Upper lobe of right lung (tissue), 1 donor: ENCODE measurements at regions not wholly inside any gene's neighbourhood (a gene's known extent, or its start where the extent isn't known, plus 50 kb on each side); places are given as distances from the start of the nearest gene placed in this dataset.

Experiments used
- ATAC-seq: fragments of 200-7000 bp; cut with Tn5 transposase; one replicate; pipeline ENCODE4 v1.9.1; 2020; ENCODE audit warnings: mild to moderate bottlenecking, moderate library complexity
- DNase-seq: peaks from one replicate; pipeline ENCODE4 v3.0.0-alpha.2; 2020
- H3K27ac ChIP-seq: fragments of 200-600 bp; one replicate; pipeline ENCODE4 v1.8.0; 2022
- H3K27me3 ChIP-seq: fragments of 200-600 bp; one replicate; pipeline ENCODE4 v1.8.0; 2022; ENCODE audit warnings: mild to moderate bottlenecking
- H3K36me3 ChIP-seq: fragments of 200-600 bp; one replicate; pipeline ENCODE4 v1.8.0; 2022
- H3K4me1 ChIP-seq: fragments of 200-600 bp; one replicate; pipeline ENCODE4 v1.8.0; 2022
- H3K4me3 ChIP-seq: fragments of 200-600 bp; one replicate; pipeline ENCODE4 v1.8.0; 2022; ENCODE audit warnings: mild to moderate bottlenecking
- H3K9me3 ChIP-seq: fragments of 200-600 bp; one replicate; pipeline ENCODE4 v1.8.0; 2022
- intact Hi-C: fragments of 100-400 bp; cut with DNase I; formaldehyde crosslinking; loops from one replicate; pipeline ENCODE4 v1.11.0; 2022
- TF ChIP-seq, protein P1 (sequence below): fragments of 200-600 bp; IDR thresholded peaks from one replicate; pipeline ENCODE4 v1.8.0; 2022; ENCODE audit warnings: antibody characterized with exemption
- donor health status: DM: no; HTN: yes; CAD: no; lungs with severe emphysema.

DNA sequence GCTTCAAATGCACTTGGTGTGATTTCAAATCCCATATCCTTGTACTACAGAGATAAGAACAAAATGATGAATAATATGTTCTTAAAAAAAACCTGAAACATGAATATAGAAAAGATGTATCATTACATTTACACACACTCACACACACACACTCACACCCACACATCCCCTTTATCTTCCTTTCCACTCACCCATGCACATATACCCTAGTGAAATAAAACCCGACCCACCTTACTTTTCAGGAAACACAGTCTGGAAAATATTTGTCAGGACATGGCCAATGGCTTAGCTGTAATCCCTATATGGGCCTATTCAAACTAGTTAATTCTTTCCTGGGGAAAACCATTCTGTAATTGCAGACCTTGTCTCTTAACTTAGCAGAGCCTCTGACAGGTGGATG, 60.8 kb upstream of the EDN1 start:
- TF ChIP-seq, protein P1, sequence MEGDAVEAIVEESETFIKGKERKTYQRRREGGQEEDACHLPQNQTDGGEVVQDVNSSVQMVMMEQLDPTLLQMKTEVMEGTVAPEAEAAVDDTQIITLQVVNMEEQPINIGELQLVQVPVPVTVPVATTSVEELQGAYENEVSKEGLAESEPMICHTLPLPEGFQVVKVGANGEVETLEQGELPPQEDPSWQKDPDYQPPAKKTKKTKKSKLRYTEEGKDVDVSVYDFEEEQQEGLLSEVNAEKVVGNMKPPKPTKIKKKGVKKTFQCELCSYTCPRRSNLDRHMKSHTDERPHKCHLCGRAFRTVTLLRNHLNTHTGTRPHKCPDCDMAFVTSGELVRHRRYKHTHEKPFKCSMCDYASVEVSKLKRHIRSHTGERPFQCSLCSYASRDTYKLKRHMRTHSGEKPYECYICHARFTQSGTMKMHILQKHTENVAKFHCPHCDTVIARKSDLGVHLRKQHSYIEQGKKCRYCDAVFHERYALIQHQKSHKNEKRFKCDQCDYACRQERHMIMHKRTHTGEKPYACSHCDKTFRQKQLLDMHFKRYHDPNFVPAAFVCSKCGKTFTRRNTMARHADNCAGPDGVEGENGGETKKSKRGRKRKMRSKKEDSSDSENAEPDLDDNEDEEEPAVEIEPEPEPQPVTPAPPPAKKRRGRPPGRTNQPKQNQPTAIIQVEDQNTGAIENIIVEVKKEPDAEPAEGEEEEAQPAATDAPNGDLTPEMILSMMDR = no peak
- no peak overlapping the region for H3K27ac ChIP-seq
- no peak overlapping the region for H3K4me3 ChIP-seq
- no peaks in the 10 kb centered on the region for H3K27me3 ChIP-seq
- intact Hi-C loops = no loop called here
- no peaks in the 10 kb centered on the region for H3K36me3 ChIP-seq
- DNase-seq (no peak), ATAC-seq (no peak)
- H3K4me1 ChIP-seq = peaks cover 9% of the 10 kb centered on the region
- no peaks in the 10 kb centered on the region for H3K9me3 ChIP-seq

DNA sequence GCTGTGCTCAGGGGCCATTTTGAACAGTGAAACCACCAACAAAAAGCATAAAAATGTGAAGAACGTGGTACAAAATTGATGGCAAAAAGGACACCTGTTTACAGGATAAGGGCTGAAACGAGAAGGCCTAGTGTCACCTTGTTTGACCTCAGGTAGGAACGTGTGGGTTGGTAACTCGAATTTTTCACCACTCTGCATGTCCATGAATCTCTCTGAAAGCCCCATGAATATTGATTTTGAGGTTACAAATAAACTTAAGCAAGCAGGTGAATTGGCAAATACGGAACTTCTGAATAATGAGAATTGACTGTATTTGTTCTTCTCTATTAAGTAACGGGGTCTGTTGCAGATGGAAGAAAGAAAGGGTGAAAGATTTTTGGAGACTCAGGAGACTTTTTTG, 59.6 kb upstream of the EDN1 start:
- intact Hi-C loops = loop anchor here (5.0 kb wide), 1 partner anchor 573 kb away; no protein-coding TSS in a partner anchor
- ATAC-seq = no peak

DNA sequence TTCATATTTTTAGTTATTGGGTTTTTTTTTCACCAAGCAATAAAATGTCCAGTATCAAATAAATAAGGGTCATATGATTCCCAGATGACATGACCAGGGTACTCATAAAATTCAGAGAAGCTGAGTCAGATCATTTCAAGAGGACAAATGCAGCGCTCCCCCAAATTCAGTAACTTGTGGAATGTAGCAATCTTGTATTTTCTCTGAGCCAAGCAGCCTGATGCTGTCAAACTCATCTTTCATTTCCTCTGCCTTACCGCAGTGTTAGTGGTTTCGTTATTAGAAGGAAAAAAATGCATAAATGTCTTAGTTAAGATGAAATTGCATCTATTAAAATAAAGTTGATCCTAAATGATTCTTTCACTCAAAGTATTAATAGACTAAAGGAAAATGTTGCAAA, 57.8 kb upstream of the EDN1 start:
- ATAC-seq = no peak

More for the DNA sequence above, 59.6 kb upstream of the EDN1 start:
- Histone ChIP-seq H3K27me3 (no peaks in the 10 kb centered on the region), H3K27ac (no peak overlapping the region), H3K36me3 (no peaks in the 10 kb centered on the region), H3K4me1 (peaks cover 9% of the 10 kb centered on the region), H3K4me3 (no peak overlapping the region), H3K9me3 (no peaks in the 10 kb centered on the region)
- TF ChIP-seq, protein P1 = no peak
- no peak for DNase-seq

DNA sequence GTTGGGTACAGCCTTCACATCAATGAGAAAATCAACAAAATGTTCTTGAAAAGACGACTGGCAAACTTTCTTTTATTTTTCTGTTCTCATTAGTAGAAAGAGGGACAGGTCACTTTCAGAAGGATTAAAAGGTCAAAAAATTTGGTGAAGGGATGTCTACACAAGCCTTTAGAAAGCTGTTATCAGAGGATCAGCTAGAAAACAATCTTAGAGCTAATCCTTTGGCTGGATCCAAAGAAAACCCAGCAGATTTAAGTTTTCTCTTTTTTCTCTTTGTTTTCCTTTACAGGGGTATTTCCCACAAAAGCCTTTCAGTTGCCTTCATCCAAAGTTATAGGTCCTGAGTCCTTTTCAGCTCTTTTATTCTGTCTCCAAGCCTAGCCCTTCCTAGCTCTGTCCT, 57.3 kb upstream of the EDN1 start:
- no peak for DNase-seq
- Histone ChIP-seq H3K27me3 (no peaks in the 10 kb centered on the region), H3K4me1 (peaks cover 9% of the 10 kb centered on the region), H3K4me3 (no peak overlapping the region), H3K9me3 (no peaks in the 10 kb centered on the region), H3K27ac (no peak overlapping the region), H3K36me3 (no peaks in the 10 kb centered on the region)
- TF ChIP-seq, protein P1 = no peak
- no peak for ATAC-seq
- intact Hi-C loops = loop anchor here (5.0 kb wide), 1 partner anchor 576 kb away; no protein-coding TSS in a partner anchor

More for the DNA sequence above, 57.8 kb upstream of the EDN1 start:
- no peaks in the 10 kb centered on the region for H3K27me3 ChIP-seq
- intact Hi-C loops = loop anchor here (5.0 kb wide), 1 partner anchor 575 kb away; no protein-coding TSS in a partner anchor
- no peaks in the 10 kb centered on the region for H3K36me3 ChIP-seq
- TF ChIP-seq, protein P1 = no peak
- H3K27ac ChIP-seq = no peak overlapping the region
- DNase-seq = no peak
- H3K4me1 ChIP-seq = peaks cover 9% of the 10 kb centered on the region
- no peak overlapping the region for H3K4me3 ChIP-seq
- H3K9me3 ChIP-seq = no peaks in the 10 kb centered on the region

DNA sequence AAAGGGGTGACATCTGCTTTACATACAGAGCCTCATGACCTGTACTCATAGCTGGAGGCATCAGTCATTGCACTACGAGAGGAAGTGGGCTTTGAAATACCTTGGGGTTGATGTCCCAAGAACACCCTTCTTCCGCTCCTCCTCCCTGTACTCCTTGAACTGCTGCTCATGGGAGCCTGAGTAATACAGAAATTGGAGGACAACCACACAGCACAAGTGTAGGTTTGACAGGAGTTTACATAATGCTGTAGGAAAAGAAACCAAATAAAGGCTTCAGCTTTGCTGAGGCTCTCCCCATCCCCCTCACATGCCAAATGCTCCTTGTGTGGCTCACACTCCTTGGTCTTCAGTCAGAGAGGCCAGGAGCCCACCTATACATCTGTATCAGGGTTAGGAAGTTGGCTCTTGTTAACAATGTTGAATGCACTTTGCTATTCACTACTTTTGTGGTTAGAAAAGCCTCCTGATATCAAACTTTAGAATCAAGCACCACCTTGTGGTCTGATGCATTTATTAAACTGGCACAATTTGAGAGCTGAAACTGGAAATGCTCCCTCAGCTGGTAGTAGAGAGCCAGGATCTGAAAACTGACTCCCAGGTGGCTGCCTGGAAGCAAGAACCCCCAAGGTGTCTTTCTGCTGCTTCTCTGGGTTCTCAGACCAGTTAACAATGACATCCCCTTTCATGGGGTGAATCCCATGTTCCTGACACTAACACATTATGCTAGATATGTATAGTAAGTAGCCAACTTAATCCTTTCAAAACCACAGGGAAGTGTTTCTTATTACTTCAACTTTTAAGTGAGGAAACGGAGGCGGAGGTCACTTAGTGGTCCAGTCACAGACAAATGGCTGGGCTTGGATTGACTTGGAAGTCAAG, 56.2 kb upstream of the EDN1 start:
- intact Hi-C loops = loop anchor here (5.0 kb wide), 1 partner anchor 577 kb away; no protein-coding TSS in a partner anchor
- ATAC-seq (peak; percentile 84), DNase-seq (no peak)
- peaks cover 9% of the 10 kb centered on the region for H3K4me1 ChIP-seq
- H3K27me3 ChIP-seq = no peaks in the 10 kb centered on the region
- TF ChIP-seq, protein P1 = peak; percentile 75
- no peaks in the 10 kb centered on the region for H3K9me3 ChIP-seq
- H3K36me3 ChIP-seq = no peaks in the 10 kb centered on the region
- no peak overlapping the region for H3K4me3 ChIP-seq
- no peak overlapping the region for H3K27ac ChIP-seq
